GM21723 (cell line): ENCODE measurements at regions not wholly inside any gene's neighbourhood (a gene's known extent, or its start where the extent isn't known, plus 50 kb on each side); places are given as distances from the start of the nearest gene placed in this dataset.
"Not testable (repeated sequence)": the region's sequence is repeated elsewhere in the genome, so short reads cannot be mapped to it uniquely, and the experiment has no call there.

Experiments
- ATAC-seq: cut with Tn5 transposase; IDR thresholded peaks from one replicate; pipeline ENCODE4 v1.9.1; 2021; ENCODE audit warnings: mild to moderate bottlenecking, moderate library complexity; ENCODE audit not compliant: unreplicated experiment

- ATAC-seq, result not testable (repeated sequence)
Measured at GRCh38 chr14:106474261-106475028, 948.1 kb downstream of the TMEM121 start.

DNA sequence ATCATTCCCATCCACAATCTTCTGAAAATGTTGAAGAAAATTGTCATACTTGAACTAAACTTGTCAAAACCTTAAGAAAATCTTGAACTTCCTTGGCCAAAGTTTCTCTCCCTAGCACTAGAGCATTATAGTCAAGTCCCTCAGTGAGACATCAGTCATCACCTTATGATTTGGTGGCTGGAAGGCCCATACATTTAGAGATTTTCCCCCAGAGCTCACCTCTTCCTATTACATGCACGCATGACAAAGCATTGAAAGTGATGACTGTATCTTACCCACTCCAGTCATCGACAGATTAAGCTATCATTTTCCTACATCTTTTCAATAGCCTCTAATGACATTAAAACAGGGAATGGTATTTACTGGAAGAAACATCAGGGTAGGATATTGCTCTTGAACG is 948.8 kb downstream of the TMEM121 start:
- not testable (repeated sequence) for ATAC-seq

GRCh38 chr14:106477600-106477999 is 951.2 kb downstream of the TMEM121 start:
- not testable (repeated sequence) for ATAC-seq

DNA sequence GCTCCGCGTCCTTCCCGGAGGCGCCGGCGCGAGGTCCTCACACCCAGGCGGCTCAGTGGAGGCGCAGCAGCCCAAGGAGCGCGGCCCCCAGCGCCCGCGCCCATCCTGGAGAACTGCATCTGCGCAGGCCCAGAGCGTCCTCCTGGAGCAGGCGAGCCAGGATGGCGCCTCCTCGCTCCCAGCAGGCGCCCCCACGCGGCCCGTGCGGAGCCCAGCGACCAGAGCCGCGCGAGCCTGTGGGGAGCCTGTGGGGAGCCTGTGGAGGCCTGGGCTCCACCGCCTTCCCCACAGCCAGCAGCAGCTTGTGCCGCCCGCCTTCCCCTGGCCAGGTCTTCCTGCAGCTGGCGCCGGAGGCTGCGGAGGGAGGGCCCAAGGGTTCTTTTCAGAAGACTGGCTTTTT is 953.9 kb downstream of the TMEM121 start:
- not testable (repeated sequence) for ATAC-seq

DNA sequence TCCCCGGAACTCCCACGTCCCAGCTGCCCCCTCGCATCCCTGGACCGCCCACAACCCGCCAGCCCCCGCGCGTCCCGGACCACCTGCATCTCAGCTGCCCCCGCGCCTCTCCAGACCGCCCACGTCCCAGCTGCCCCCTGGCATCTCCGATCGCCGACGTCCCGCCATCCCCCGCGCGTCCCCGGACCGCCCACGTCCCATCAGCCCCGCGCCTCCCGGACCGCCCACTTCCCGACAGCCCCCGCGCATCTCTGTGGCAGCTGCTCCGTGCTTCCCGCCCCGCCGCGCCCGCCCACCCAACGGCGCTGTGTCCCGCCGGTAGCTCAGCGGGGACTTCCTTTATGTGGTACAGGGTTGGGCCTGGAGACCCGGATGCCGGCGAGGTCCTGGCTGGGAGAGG is 955.8 kb downstream of the TMEM121 start:
- ATAC-seq, result not testable (repeated sequence)

- no peak for ATAC-seq
Measured at GRCh38 chr14:106487600-106487999, 961.2 kb downstream of the TMEM121 start.

DNA sequence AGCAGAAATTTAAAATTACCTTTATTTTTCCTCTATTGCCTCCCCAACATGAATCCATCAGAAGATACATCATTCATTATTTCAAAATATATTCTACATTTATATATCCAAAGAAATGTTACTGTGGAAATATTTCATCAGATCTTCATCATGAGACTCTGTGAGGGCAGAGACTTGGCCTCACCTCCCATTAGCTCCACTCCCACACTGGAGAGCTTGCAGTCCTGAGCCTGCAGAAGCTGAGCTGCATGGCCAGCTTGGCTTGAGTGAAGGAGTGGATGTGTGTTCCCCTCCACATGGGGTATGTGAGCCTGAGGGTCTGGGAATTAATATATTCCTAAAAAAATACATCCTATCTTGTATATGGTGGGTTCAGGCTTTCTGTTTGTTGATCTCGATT is 961.9 kb downstream of the TMEM121 start:
- ATAC-seq, result no peak

DNA sequence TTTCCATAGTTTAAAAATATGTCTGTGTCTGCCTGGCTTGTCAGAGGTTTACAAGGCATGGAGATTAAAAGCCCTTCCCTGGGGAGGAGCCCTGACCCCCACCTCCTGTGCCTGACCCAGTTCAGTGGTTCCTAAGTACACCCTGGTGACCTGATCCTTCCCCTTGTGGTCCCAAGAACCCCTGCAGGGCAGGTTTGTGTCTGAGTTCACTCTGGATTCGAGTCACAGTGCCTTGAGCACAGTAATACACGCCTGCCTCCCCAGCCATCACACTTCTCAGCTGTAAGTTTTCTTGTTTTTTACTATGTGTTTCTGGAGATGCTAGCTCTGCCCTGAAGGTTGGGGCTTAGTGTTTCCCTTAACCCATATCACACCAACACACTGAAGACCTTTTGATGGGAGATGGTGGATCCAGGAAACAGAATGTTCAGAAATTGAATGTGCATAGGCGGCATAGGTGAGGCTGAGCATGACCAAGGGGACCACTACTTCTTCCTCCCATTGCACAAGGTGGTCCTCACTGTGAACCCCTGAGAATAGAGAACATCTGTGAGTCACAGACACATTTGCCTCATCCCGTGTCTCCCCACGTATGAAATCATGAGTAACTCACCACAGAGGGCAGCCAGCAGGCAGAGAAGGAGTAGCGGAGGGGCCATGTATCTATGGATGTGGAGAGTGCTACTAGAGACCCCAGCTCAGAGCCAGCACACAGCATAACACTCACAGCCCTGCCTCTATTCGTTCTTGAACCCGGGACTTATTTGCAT is 962.9 kb downstream of the TMEM121 start:
- ATAC-seq, result no peak

DNA sequence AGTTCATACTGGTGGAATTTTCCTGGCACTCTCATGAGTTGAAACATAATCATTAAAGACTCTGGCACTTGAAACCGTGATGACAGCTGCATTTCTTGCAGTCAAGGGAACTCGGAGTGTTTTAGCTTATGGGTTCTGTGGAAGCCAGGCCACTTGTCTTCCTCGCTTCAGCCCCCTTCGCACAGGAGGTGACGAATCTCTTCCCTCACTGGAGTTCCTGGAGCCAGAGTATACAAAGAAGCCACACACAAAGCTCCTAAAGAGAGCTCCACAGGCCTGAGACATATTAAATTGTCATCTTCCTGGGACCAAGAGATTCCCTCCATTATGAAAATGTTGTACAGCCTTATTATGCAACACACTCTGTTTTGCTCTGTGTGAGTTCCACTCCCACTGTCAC is 964.1 kb downstream of the TMEM121 start:
- no peak for ATAC-seq

- no peak for ATAC-seq
Measured at GRCh38 chr14:106491851-106492250, 965.5 kb downstream of the TMEM121 start.

- ATAC-seq, result no peak
Measured at GRCh38 chr14:106493962-106494823, 967.8 kb downstream of the TMEM121 start.

GRCh38 chr14:106500571-106500970 is 974.2 kb downstream of the TMEM121 start:
- ATAC-seq, result no peak

GRCh38 chr14:106501898-106502297 is 975.5 kb downstream of the TMEM121 start:
- no peak for ATAC-seq

- no peak for ATAC-seq
Measured at GRCh38 chr14:106505366-106505765, 979.0 kb downstream of the TMEM121 start.

GRCh38 chr14:106506881-106507305 is 980.5 kb downstream of the TMEM121 start:
- no peak for ATAC-seq

DNA sequence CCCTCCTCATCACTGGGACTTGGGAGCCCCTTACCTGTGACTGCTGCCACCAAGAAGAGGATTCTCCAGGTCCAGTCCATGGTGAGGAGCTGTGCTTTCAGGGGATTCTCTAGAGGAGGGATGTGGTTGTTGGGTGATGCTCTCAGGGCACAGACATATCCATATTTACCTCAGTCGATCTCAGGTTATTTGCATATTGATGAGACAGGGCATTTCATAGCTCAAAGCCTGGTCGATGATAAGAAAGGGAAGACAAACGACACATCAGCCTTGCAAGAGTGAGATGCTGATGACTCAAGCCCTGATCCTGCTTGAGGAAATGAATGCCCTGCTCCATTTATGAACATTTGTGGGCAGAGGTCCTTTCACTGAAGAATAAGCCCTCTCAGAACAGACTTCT is 981.0 kb downstream of the TMEM121 start:
- ATAC-seq, result no peak

GRCh38 chr14:106508216-106508615 is 981.8 kb downstream of the TMEM121 start:
- ATAC-seq, result no peak

DNA sequence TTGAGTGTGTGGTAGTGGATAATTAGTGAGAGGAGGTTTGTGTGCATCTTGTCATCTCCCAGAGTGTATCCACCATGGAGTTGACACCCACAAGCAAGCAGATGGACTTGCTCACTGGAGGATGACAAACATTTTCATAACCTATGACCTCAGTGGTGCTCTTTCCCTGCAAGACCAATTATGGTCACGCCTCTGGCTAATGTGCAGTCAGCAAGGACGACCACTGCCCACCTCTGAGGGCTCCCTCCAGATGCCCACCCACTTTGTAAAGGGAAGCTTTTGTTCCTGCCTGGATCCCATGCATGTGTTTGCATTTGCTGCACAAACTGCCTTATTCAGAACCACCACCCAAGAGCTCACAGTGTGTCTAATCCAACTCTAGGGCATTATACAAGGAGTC is 982.8 kb downstream of the TMEM121 start:
- no peak for ATAC-seq

DNA sequence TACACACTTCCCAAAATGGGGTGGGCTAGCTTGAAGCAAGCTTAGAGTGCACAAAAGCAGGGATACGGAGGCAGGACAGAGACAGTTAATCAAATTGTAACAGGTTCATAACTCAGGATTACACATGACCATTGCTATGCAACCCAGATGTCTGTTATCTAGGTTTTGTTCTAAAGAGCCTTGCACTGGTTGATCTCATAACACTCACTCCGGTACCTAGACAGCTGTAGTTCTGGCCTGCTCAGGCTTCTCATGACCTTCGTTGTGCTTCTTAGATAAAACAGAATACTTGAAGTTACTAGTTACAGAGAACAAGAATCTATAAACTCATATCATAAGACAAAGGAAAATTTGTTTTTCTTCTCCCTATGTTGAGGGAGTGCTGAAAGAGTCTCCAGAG is 983.4 kb downstream of the TMEM121 start:
- ATAC-seq, result no peak

DNA sequence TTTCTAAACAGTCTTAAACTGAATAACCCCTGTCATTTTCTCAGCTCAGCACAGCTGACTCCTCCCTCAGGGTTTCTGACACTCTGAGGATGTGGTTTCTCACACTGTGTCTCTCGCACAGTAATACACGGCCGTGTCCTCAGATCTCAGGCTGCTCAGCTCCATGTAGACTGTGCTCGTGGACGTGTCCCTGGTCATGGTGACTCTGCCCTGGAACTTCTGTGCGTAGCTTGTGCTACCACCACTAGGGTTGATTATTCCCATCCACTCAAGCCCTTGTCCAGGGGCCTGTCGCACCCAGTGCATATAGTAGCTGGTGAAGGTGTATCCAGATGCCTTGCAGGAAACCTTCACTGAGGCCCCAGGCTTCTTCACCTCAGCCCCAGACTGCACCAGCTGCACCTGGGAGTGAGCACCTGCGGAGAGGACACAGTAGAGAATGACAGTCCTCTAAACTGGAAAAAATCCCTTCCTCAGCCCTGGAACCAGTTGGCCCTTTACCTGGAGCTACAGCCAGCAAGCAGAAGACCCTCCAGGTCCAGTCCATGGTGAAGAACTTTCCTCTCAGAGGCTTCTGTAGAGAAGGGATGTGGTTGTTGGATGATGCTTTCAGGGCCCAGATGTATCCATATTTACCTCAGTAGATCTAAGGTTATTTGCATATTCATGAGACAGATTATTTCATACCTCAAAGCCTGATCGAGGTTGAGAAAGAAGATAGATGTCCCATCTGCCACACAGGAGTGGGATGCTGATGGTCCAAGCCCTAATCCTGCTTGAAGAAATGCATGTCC is 984.8 kb downstream of the TMEM121 start:
- ATAC-seq, result no peak
